ENCODE measurements at regions not wholly inside any gene's neighbourhood (a gene's known extent, or its start where the extent isn't known, plus 50 kb on each side); places are given as distances from the start of the nearest gene placed in this dataset.

DNA sequence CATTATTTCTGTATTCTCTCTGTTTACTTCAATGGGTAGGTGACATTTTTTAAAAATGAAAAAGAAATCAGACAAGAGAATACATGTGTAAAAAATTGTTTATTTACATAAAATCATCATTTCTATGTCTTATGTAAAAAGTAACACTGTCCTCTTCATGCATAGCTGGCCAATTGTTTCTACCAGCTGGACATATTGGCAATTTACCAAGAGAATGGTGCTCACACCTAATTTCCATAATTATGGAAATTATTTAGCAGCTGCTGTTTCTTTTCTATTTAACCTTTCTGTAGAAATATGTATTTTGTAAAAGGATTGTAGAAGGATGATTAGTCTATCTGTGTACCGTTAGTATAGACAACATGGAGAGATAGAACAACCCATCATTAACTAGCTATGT, 791.9 kb downstream of the TRIB2 start:
- H3K27me3 ChIP-seq (ENCODE audit: control insufficient read depth, extremely low read depth, insufficient read depth, low read length), result no peaks in the 10 kb centered on the region
- H3K4me2 ChIP-seq (ENCODE audit: control insufficient read depth, extremely low read depth, insufficient read depth, low read depth, low read length), result no peak overlapping the region
- no peaks in the 10 kb centered on the region for H4K20me1 ChIP-seq (ENCODE audit: control insufficient read depth, extremely low read depth, insufficient read depth, low read length)
- FAIRE-seq, result no peak
- DNase-seq (ENCODE audit: low read depth, low spot score), result no peak
- no peak overlapping the region for H3K9ac ChIP-seq (ENCODE audit: control insufficient read depth, extremely low read depth, insufficient read depth, low read length)
- no peaks in the 10 kb centered on the region for H3K4me1 ChIP-seq (ENCODE audit: control insufficient read depth, extremely low read depth, insufficient read depth, low read length)
- no peaks in the 10 kb centered on the region for H3K79me2 ChIP-seq (ENCODE audit: control insufficient read depth, insufficient read depth, low read length)
- H3K27ac ChIP-seq (ENCODE audit: control insufficient read depth, insufficient read depth, low read length), result no peak overlapping the region
- no peaks in the 10 kb centered on the region for H3K9me1 ChIP-seq (ENCODE audit: control insufficient read depth, extremely low read depth, insufficient read depth, low read length)
- H3K9me3 ChIP-seq (ENCODE audit: control insufficient read depth, low read depth, low read length), result no peaks in the 10 kb centered on the region
- H3K4me3 ChIP-seq (ENCODE audit: control insufficient read depth in 2 of 3, extremely low read depth in 1 of 3, insufficient read depth in 2 of 3, low read depth in 1 of 3, low read length in 3 of 3), result no peak overlapping the region
- no peak overlapping the region for H2AFZ ChIP-seq (ENCODE audit: control insufficient read depth, low read length)
- no peaks in the 10 kb centered on the region for H3K36me3 ChIP-seq (ENCODE audit: control insufficient read depth in 2 of 2, extremely low read depth in 1 of 2, insufficient read depth in 2 of 2, low read length in 2 of 2)
- dilution Hi-C loops (cut with MboI; ENCODE audit: extremely low pct_ligation_motif_present, low sequenced_read_pairs), result no loop called here
- TF ChIP-seq CTCF (optimal IDR thresholded peaks at IDR 0.05 in 1 of 3, IDR thresholded peaks at IDR 0.05 in 1 of 3, conservative IDR thresholded peaks at IDR 0.05 in 1 of 3; ENCODE audit: extremely low read depth in 1 of 3, insufficient read depth in 2 of 3, low read length in 3 of 3) (no peak), EZH2 (IDR thresholded peaks at IDR 0.05; ENCODE audit: low read length) (no peak)

DNA sequence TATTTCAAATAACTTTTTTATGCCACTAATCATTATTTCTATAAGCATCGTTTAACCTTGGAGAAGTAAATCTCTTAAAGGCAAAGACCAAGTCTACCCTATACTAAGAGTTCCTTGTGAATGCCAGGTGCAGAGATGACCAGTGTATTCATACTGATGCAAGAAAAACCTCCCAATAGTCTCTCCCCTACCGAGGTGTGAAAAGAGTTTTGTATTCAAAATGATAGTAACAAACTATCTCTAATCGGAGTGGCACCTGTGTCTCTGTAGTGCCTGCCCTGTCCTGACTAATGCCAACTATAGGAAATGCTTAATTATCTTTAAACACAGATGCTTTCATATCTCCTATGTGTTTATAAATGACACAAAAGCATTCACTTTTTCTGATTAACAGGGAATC, 798.5 kb downstream of the TRIB2 start:
- Histone ChIP-seq H3K9me1 (ENCODE audit: control insufficient read depth, extremely low read depth, insufficient read depth, low read length) (no peaks in the 10 kb centered on the region), H3K4me2 (ENCODE audit: control insufficient read depth, extremely low read depth, insufficient read depth, low read depth, low read length) (no peak overlapping the region), H3K4me1 (ENCODE audit: control insufficient read depth, extremely low read depth, insufficient read depth, low read length) (no peaks in the 10 kb centered on the region), H3K79me2 (ENCODE audit: control insufficient read depth, insufficient read depth, low read length) (no peaks in the 10 kb centered on the region), H3K9ac (ENCODE audit: control insufficient read depth, extremely low read depth, insufficient read depth, low read length) (no peak overlapping the region), H3K27me3 (ENCODE audit: control insufficient read depth, extremely low read depth, insufficient read depth, low read length) (no peaks in the 10 kb centered on the region), H3K4me3 (ENCODE audit: control insufficient read depth in 2 of 3, extremely low read depth in 1 of 3, insufficient read depth in 2 of 3, low read depth in 1 of 3, low read length in 3 of 3) (no peak overlapping the region), H3K27ac (ENCODE audit: control insufficient read depth, insufficient read depth, low read length) (no peak overlapping the region), H4K20me1 (ENCODE audit: control insufficient read depth, extremely low read depth, insufficient read depth, low read length) (no peaks in the 10 kb centered on the region), H3K9me3 (ENCODE audit: control insufficient read depth, low read depth, low read length) (no peaks in the 10 kb centered on the region), H3K36me3 (ENCODE audit: control insufficient read depth in 2 of 2, extremely low read depth in 1 of 2, insufficient read depth in 2 of 2, low read length in 2 of 2) (no peaks in the 10 kb centered on the region), H2AFZ (ENCODE audit: control insufficient read depth, low read length) (no peak overlapping the region)
- FAIRE-seq, result no peak
- dilution Hi-C loops (cut with MboI; ENCODE audit: extremely low pct_ligation_motif_present, low sequenced_read_pairs), result no loop called here
- DNase-seq (ENCODE audit: low read depth, low spot score), result no peak
- TF ChIP-seq CTCF (optimal IDR thresholded peaks at IDR 0.05 in 1 of 3, IDR thresholded peaks at IDR 0.05 in 1 of 3, conservative IDR thresholded peaks at IDR 0.05 in 1 of 3; ENCODE audit: extremely low read depth in 1 of 3, insufficient read depth in 2 of 3, low read length in 3 of 3), result no peak
- TF ChIP-seq EZH2 (IDR thresholded peaks at IDR 0.05; ENCODE audit: low read length), result no peak
